ENCODE measurements at regions not wholly inside any gene's neighbourhood (a gene's known extent, or its start where the extent isn't known, plus 50 kb on each side); places are given as distances from the start of the nearest gene placed in this dataset.
"Not testable (repeated sequence)": the region's sequence is repeated elsewhere in the genome, so short reads cannot be mapped to it uniquely, and the experiment has no call there.

- no peak overlapping the region for H2AFZ ChIP-seq (ENCODE audit: low read depth, low read length)
- no peak for DNase-seq (ENCODE audit: extremely low read depth in 1 of 4, low spot score in 3 of 4)
- no peak for ATAC-seq
- CTCF ChIA-PET (ENCODE audit: low intra/inter-chr PET ratio) = interaction anchor here (0.6 kb wide), 1 partner anchor 757 kb away, joined by 3 read pairs; no protein-coding TSS in a partner anchor
- WGBS (ENCODE audit: insufficient coverage, low coverage, missing lambda C conversion rate) = 1% methylated on average over 6 of the region's 6 CpGs
- intact Hi-C loops (cut with micrococcal nuclease) (loop anchor here (10.0 kb wide), 1 partner anchor 241 kb away; the partner anchor contains the start of gene TIAM1), in situ Hi-C loops (cut with MboI) (no loop called here)
- H3K4me1 ChIP-seq (replicated peaks in 1 of 2; ENCODE audit: control insufficient read depth in 2 of 2, insufficient read depth in 2 of 2, low read length in 2 of 2) = no peaks in the 10 kb centered on the region
- H3K27me3 ChIP-seq (ENCODE audit: control insufficient read depth in 2 of 2, insufficient read depth in 2 of 2, low read length in 2 of 2) = peaks cover 4 to 5% of the 10 kb centered on the region in 2 experiments; a peak in 2 of 5 replicates
- H3K4me2 ChIP-seq (ENCODE audit: insufficient read depth, low read length) = no peak overlapping the region
- H3K27ac ChIP-seq (ENCODE audit: extremely low read depth, low read depth, low read length) = no peak overlapping the region
- no peaks in the 10 kb centered on the region for H3K79me2 ChIP-seq (ENCODE audit: control insufficient read depth, insufficient read depth, low read length)
- BruUV-seq (replicated peaks) = no TSS peak
- no peaks in the 10 kb centered on the region for H3K9me1 ChIP-seq (ENCODE audit: control insufficient read depth, insufficient read depth, low read length)
- no peaks in the 10 kb centered on the region for H4K20me1 ChIP-seq (replicated peaks; ENCODE audit: control insufficient read depth, insufficient read depth, low read length)
- POLR2A ChIA-PET = no interaction called here
- H3K36me3 ChIP-seq (ENCODE audit: control insufficient read depth, insufficient read depth, low read length) = no peaks in the 10 kb centered on the region
- no peak overlapping the region for H3K9ac ChIP-seq (ENCODE audit: insufficient read depth in 1 of 2, low read depth in 2 of 2, low read length in 2 of 2)
- H3K4me3 ChIP-seq = no peak overlapping the region
- no peak for FAIRE-seq
- TF ChIP-seq REST (IDR thresholded peaks at IDR 0.05; ENCODE audit: borderline replicate concordance) (peak; percentile 76), REST (CRISPR knock-in tag; IDR thresholded peaks at IDR 0.05; ENCODE audit: low read depth) (no peak), FOXP1 (CRISPR knock-in tag; IDR thresholded peaks at IDR 0.05) (no peak), MEF2A (IDR thresholded peaks at IDR 0.05; ENCODE audit: control insufficient read depth, low read depth, low read length) (0 out of 2 replicates have a peak, but pooled peaks have one; percentile 26), CCNT2 (IDR thresholded peaks at IDR 0.05; ENCODE audit: borderline replicate concordance, extremely low read depth, insufficient read length, low read depth, low read length) (no peak)
- no peaks in the 10 kb centered on the region for H3K9me3 ChIP-seq (replicated peaks; ENCODE audit: control insufficient read depth, insufficient read depth, low read depth, low read length)
Measured at GRCh38 chr21:31586118-31586517, 73.4 kb upstream of the SOD1 start.

- H3K79me2 ChIP-seq (ENCODE audit: control insufficient read depth, insufficient read depth, low read length); H3K4me3 ChIP-seq; H3K36me3 ChIP-seq (ENCODE audit: control insufficient read depth, insufficient read depth, low read length); H3K9me3 ChIP-seq (replicated peaks; ENCODE audit: control insufficient read depth, insufficient read depth, low read depth, low read length); H3K27ac ChIP-seq (ENCODE audit: extremely low read depth, low read depth, low read length); CTCF ChIA-PET (ENCODE audit: low intra/inter-chr PET ratio); H3K4me2 ChIP-seq (ENCODE audit: insufficient read depth, low read length); H4K20me1 ChIP-seq (replicated peaks; ENCODE audit: control insufficient read depth, insufficient read depth, low read length); POLR2A ChIA-PET; in situ Hi-C loops (cut with MboI); H2AFZ ChIP-seq (ENCODE audit: low read depth, low read length); BruUV-seq (replicated peaks); H3K4me1 ChIP-seq (replicated peaks in 1 of 2; ENCODE audit: control insufficient read depth in 2 of 2, insufficient read depth in 2 of 2, low read length in 2 of 2); H3K9ac ChIP-seq (ENCODE audit: insufficient read depth in 1 of 2, low read depth in 2 of 2, low read length in 2 of 2); H3K27me3 ChIP-seq (ENCODE audit: control insufficient read depth in 2 of 2, insufficient read depth in 2 of 2, low read length in 2 of 2); FAIRE-seq; H3K9me1 ChIP-seq (ENCODE audit: control insufficient read depth, insufficient read depth, low read length); DNase-seq (ENCODE audit: extremely low read depth in 1 of 4, low spot score in 3 of 4); ATAC-seq: not testable (repeated sequence)
- intact Hi-C loops (cut with micrococcal nuclease) = loop anchor here (5.0 to 10.0 kb wide), 2 partner anchors 127 to 239 kb away; partner anchors contain the start of gene TIAM1
- 15% methylated on average over 8 of the region's 9 CpGs for WGBS (ENCODE audit: insufficient coverage, low coverage, missing lambda C conversion rate)
Measured at GRCh38 chr21:31583937-31584336, 75.6 kb upstream of the SOD1 start.
